Fibroblast of the aortic adventitia (primary cell): ENCODE measurements at regions not wholly inside any gene's neighbourhood (a gene's known extent, or its start where the extent isn't known, plus 50 kb on each side); places are given as distances from the start of the nearest gene placed in this dataset.

ENCODE experiments used
- DNase-seq: peaks from one replicate; pipeline ENCODE4 v3.0.0-alpha.2; 2010; ENCODE audit warnings: low read depth
- H3K4me3 ChIP-seq: 2 replicates; pipeline ENCODE4 v1.5.1; 2011; ENCODE audit warnings: low read depth, mild to moderate bottlenecking, control low read depth, low read length, moderate library complexity
- TF ChIP-seq, protein P1 (sequence below): IDR thresholded peaks from 2 replicates; pipeline ENCODE4 v1.5.1; 2011; ENCODE audit warnings: mild to moderate bottlenecking, low read length, control low read depth, inconsistent platforms; ENCODE audit not compliant: insufficient read depth

DNA sequence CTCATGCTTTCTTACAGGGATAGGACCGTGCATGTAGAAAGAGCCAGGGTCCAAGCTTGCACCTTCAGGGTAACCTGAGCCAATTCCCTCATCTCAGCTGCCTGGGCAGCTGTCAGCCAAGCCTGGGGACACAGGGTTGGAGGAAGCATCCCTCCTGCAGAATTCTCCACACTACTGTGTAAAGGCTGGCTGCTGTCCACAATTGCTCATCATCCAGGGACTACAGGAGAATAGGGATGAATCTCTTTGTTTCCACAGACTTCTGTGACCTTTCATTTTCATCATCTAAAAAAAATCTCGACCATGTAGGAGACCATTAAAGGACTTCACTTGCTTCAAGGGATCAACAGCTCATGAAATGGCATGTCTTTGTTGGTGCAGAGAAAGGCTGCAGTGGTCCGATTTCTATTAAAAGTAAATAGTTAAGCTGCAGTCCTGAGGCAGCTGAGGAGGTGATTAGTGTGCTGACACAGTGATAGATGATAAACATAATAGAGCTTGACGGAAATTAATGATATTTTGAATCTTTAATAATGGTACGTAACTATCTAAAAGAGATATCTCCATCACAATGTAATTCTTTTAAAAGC is 74.4 kb upstream of the COPS8 start:
- DNase-seq, result peak; percentile 15
- TF ChIP-seq, protein P1, sequence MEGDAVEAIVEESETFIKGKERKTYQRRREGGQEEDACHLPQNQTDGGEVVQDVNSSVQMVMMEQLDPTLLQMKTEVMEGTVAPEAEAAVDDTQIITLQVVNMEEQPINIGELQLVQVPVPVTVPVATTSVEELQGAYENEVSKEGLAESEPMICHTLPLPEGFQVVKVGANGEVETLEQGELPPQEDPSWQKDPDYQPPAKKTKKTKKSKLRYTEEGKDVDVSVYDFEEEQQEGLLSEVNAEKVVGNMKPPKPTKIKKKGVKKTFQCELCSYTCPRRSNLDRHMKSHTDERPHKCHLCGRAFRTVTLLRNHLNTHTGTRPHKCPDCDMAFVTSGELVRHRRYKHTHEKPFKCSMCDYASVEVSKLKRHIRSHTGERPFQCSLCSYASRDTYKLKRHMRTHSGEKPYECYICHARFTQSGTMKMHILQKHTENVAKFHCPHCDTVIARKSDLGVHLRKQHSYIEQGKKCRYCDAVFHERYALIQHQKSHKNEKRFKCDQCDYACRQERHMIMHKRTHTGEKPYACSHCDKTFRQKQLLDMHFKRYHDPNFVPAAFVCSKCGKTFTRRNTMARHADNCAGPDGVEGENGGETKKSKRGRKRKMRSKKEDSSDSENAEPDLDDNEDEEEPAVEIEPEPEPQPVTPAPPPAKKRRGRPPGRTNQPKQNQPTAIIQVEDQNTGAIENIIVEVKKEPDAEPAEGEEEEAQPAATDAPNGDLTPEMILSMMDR, result no peak
- no peak overlapping the region for H3K4me3 ChIP-seq

DNA sequence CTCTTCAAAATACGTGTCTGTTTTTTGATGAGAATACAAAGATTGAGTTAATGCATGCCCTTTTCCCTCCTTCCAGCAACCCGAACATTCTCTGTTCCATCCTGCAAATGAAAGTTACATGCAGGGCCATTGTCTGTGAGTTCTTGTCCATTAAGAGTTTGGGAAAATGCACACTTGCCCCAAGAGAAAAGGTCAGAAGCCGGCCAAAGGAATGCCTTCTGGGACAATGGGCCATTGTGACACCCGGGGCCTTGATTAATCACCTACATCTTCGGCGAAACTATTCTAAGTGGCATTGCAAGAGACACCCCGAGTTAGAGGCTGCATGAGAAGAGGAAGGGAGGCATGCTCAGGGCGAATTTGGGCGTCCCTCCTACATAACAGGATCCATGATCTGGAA is 73.7 kb upstream of the COPS8 start:
- TF ChIP-seq, protein P1, result no peak
- no peak overlapping the region for H3K4me3 ChIP-seq
- DNase-seq, result no peak

DNA sequence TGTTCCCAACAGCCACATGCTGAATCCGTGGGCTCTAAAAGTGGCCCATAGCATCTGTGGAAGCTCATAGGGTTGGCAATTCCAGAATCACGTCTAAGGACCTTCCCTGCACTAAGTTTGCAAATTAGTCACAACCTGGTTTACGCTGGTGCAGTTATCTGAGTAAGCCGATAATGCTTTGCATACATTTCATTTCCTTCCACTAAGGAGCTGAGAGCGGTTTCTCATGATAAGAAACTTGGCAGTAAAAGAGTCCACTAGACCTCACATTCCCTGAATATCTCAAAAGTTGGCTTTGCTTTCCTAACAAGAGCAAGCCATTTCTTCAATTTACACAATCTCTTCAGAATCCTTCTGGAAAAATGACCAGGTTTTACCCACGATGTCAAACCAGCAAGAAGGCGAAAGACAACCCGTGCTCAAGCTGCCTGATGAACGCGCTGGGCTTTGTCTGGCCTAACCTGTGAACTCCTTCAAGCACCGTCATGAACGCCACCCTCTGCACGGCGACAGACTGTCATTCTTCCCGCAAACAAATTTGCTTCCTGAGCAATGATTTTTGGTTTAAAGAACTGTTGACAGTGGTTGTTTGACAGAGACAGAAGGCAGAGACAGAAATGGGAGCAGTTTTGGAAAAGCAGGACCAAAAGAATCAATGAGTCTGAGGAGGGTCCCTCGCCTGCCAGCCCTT is 73.0 kb upstream of the COPS8 start:
- DNase-seq, result peak; percentile 98
- TF ChIP-seq, protein P1, result no peak
- no peak overlapping the region for H3K4me3 ChIP-seq

DNA sequence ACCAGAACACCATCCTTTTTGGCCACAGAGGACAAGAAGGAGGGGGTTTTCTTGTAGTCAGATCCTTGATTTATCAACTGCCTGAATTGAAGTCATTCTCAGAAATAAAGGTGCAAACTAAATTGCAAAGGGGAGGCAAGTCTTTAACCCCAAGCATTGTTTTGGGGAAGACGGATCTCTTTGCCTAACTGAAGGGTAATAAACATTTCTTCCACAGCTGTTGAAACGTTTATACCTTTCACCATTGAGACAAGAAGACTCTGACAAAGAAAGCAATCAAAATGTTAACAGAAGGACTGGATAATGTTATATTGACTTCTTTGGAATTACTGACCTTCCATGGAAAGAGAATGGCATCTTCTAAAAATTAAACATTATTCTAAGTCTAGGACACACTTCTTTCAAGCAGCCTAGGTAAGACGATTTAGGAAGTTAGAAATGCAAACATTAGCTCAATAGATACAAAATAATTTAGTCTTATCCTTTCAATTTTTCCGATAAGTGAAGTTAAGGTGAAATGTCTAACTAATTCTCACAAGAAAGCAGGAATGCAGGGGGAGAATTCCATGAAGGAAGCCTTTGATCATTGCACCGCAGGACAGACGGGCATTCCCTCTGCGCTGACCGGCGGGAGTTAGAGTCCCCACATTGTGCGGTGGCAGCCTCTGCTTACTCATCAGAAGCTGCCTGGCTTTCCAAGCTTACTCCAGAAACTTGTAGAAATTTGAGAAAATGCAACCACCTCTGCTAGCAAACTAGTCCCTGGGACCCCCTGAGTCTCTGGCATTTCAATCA is 69.4 kb upstream of the COPS8 start:
- H3K4me3 ChIP-seq, result no peak overlapping the region
- DNase-seq, result no peak
- TF ChIP-seq, protein P1, result no peak

DNA sequence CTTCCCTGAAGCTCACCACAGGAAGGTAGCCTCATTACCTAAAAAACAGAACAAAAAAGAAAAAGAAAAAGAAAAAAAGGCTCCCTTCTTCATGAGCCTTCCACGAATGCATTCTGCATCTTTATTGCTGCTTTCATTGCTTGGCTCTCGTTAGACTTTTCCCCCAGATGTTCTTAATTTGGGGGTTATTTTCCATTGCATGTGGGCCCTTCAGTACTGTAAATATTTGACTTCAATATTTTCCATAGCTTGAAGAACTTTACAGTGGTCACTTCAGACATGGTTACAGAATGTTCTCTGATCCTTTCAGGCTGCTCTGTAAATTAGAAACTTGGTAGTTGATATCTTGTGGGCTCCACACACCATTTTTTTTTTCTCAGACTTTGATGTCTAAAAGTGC is 65.6 kb upstream of the COPS8 start:
- H3K4me3 ChIP-seq, result no peak overlapping the region
- peak; percentile 31 for DNase-seq
- TF ChIP-seq, protein P1, result no peak

DNA sequence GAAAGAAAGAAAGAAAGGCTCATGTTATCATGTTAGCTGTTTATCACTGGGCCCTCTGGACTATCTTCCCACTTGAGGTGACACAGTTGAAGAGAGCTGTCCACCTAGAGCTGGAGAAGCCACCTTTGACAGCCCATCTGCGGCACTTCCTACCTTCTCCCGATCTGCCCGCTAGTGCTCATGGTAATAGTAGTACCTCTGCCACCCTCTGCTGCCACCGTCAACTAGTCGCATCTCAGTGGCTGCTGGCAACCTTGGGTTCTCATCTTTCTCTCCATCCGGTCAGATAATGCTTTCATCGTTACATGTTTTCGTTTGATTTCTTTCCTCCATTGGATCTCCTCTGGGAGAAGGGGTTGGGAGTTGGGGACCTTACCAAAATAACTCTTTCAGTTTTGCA is 63.2 kb upstream of the COPS8 start:
- TF ChIP-seq, protein P1, result no peak
- DNase-seq, result no peak
- no peak overlapping the region for H3K4me3 ChIP-seq
